DOHH2 (cell line): ENCODE measurements at regions not wholly inside any gene's neighbourhood (a gene's known extent, or its start where the extent isn't known, plus 50 kb on each side); places are given as distances from the start of the nearest gene placed in this dataset.

Experiments
- EZH2phosphoT487 ChIP-seq: fragments of 200-600 bp; sonication (generic); IDR thresholded peaks from 2 replicates; pipeline ENCODE4 v1.6.1; 2017; ENCODE audit warnings: borderline replicate concordance, mild to moderate bottlenecking, antibody characterized with exemption, low read length, moderate library complexity, mixed read lengths
- TF ChIP-seq, protein P1 (sequence below): fragments of 200-600 bp; sonication (generic); IDR thresholded peaks from one replicate; pipeline ENCODE4 v1.5.1; 2014; ENCODE audit warnings: antibody characterized with exemption, mild to moderate bottlenecking, low read depth, low read length; ENCODE audit not compliant: poor library complexity, severe bottlenecking

DNA sequence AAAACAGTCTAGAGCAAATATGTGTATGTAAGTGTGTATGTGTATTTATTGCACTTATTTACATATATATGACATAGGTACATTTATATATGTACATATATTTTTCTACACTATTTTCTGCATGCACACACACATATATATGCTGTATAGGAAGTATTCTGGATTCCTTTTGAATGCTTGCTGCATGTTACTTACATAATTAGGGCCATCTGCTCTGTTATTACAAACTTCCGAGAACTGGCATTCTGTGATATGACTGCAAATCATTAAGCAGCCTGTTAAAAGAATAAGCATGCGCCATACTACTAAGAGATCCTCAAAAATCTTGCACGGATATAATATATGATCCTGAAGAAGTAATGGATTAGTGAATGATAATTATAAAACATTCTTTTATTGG, 1157.6 kb upstream of the TENM3 start:
- TF ChIP-seq, protein P1, sequence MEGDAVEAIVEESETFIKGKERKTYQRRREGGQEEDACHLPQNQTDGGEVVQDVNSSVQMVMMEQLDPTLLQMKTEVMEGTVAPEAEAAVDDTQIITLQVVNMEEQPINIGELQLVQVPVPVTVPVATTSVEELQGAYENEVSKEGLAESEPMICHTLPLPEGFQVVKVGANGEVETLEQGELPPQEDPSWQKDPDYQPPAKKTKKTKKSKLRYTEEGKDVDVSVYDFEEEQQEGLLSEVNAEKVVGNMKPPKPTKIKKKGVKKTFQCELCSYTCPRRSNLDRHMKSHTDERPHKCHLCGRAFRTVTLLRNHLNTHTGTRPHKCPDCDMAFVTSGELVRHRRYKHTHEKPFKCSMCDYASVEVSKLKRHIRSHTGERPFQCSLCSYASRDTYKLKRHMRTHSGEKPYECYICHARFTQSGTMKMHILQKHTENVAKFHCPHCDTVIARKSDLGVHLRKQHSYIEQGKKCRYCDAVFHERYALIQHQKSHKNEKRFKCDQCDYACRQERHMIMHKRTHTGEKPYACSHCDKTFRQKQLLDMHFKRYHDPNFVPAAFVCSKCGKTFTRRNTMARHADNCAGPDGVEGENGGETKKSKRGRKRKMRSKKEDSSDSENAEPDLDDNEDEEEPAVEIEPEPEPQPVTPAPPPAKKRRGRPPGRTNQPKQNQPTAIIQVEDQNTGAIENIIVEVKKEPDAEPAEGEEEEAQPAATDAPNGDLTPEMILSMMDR = no peak
- no peak for TF ChIP-seq EZH2phosphoT487
